Astrocyte (in vitro differentiated cells and primary cell): ENCODE measurements at regions not wholly inside any gene's neighbourhood (a gene's known extent, or its start where the extent isn't known, plus 50 kb on each side); places are given as distances from the start of the nearest gene placed in this dataset.

Experiments used
- CTCF ChIP-seq: IDR thresholded peaks from 2 replicates; pipeline ENCODE4 v1.5.1; 2011; ENCODE audit warnings: low read depth, mild to moderate bottlenecking, inconsistent platforms, low read length, moderate library complexity; ENCODE audit not compliant: insufficient read depth
- EZH2 ChIP-seq: IDR thresholded peaks from 2 replicates; pipeline ENCODE4 v1.6.1; 2012; ENCODE audit warnings: mild to moderate bottlenecking, low read length, inconsistent platforms; ENCODE audit not compliant: insufficient read depth

DNA sequence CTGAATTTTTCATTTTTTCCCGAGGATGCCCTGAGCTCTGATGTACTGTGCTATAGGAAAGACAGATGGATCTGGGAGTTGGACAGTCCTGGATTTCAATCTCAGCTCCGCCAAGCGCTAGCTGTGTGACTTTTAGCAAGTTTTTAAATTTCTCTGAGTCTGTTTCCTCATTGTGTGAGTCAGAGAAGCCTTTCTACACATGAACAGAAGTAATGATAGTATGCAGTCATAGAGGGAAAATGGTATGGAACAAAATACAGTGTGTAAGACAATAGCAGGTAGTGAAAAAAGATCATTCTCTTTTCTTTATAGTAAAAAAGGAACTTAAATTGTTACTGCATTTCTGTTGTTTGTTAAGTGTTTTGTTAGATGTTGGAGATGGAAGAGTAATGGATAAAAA, 52.4 kb upstream of the PPM1B start:
- TF ChIP-seq CTCF (no peak), EZH2 (no peak)
